ENCODE measurements at regions not wholly inside any gene's neighbourhood (a gene's known extent, or its start where the extent isn't known, plus 50 kb on each side); places are given as distances from the start of the nearest gene placed in this dataset.

GRCh38 chr9:17906841-17907778, 328.2 kb downstream of the SH3GL2 start:
- TF ChIP-seq POLR2A (IDR thresholded peaks at IDR 0.05) = no peak
- TF ChIP-seq, protein P1, sequence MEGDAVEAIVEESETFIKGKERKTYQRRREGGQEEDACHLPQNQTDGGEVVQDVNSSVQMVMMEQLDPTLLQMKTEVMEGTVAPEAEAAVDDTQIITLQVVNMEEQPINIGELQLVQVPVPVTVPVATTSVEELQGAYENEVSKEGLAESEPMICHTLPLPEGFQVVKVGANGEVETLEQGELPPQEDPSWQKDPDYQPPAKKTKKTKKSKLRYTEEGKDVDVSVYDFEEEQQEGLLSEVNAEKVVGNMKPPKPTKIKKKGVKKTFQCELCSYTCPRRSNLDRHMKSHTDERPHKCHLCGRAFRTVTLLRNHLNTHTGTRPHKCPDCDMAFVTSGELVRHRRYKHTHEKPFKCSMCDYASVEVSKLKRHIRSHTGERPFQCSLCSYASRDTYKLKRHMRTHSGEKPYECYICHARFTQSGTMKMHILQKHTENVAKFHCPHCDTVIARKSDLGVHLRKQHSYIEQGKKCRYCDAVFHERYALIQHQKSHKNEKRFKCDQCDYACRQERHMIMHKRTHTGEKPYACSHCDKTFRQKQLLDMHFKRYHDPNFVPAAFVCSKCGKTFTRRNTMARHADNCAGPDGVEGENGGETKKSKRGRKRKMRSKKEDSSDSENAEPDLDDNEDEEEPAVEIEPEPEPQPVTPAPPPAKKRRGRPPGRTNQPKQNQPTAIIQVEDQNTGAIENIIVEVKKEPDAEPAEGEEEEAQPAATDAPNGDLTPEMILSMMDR (IDR thresholded peaks at IDR 0.05) = no peak

Data from heart left ventricle (tissue), 13 donors.